ENCODE measurements at regions not wholly inside any gene's neighbourhood (a gene's known extent, or its start where the extent isn't known, plus 50 kb on each side); places are given as distances from the start of the nearest gene placed in this dataset.

DNA sequence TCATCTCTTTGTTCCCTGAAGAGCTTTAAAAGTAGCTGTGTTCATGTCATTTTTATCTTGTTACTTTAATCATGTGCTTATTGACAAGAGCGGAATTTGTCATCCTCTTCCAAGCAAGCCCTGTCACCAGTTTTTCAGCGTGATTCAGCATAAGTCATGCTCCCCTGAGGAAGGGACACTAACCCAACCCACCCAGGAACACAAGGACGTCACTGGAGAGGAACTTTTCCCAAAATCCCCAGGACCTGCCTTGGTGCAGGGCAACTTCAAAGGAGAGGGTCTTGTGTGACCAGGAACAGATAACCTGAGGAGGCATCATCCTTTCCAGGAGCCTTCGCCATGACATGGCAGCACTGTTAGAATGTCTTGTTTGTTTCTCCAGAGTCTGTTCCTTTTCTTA, 107.1 kb upstream of the DIO3 start:
- no peak for TF ChIP-seq CTCF (IDR thresholded peaks at IDR 0.05)
- Histone ChIP-seq H3K27ac (no peak overlapping the region), H3K4me3 (no peak overlapping the region), H3K4me1 (peaks cover 0 to 14% (median 5%) of the 10 kb centered on the region in 9 donors), H3K36me3 (no peaks in the 10 kb centered on the region), H3K27me3 (peaks cover 19 to 84% (median 76%) of the 10 kb centered on the region in 7 donors), H3K9me3 (no peaks in the 10 kb centered on the region)
- WGBS, 2 donors: 56 to 58% methylated on average over 4 of the region's 4 CpGs
- intact Hi-C loops (cut with DNase I): no loop called here
- no peak for ATAC-seq
- no peak for DNase-seq

DNA sequence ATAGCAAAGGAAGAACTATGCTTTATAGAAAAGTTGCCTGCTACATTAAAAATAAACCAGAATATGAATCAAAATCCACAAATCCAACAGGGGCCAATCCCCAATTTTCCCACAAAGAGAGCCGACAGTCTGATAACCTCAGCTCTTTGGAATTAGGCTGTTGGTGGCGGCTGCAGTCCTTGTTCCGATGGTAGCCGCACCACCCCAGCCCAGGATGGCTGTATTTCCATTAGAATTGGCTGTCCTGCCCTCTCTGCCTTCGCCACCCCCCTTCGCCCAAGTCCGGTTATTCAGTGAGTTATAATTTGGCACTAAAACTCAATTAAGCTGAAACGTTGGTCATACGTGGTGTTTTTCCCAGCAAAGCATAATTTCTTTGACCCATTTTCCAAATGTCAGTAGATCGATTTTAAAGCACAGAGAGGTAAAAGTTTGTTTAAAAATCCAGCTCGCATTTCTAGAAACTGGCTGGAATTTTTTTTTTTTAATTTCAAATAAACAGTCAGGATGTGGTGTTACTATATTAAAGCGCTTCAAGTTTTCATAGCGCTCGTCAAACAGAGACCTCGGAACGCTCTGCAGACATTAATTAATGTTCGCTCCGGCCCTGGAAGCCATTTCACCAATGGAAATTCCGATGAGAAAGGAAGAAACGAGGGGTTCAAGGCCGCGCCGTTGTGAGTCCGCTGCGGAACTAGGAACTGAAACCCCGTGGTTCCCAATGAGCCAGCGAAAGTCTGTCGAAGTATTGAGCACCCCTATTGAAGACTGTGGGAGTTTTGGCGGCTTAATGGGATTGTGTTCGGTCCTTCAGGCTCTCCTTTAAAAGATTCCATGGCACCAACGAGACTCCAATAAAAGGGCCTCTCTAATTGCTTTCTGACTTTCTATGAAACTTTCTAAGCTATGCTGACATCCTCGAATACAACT, 104.8 kb upstream of the DIO3 start:
- 12 to 15% methylated on average over 32 of the region's 32 CpGs for WGBS, 2 donors
- DNase-seq (no peak), ATAC-seq (no peak)
- Histone ChIP-seq H3K27ac (no peak overlapping the region), H3K4me1 (peaks cover 0 to 14% (median 7%) of the 10 kb centered on the region in 9 donors), H3K9me3 (no peaks in the 10 kb centered on the region), H3K36me3 (no peaks in the 10 kb centered on the region), H3K4me3 (no peak overlapping the region), H3K27me3 (peaks cover 21 to 95% (median 88%) of the 10 kb centered on the region in 7 donors)
- intact Hi-C loops (cut with DNase I): no loop called here
- no peak for TF ChIP-seq CTCF (IDR thresholded peaks at IDR 0.05)

DNA sequence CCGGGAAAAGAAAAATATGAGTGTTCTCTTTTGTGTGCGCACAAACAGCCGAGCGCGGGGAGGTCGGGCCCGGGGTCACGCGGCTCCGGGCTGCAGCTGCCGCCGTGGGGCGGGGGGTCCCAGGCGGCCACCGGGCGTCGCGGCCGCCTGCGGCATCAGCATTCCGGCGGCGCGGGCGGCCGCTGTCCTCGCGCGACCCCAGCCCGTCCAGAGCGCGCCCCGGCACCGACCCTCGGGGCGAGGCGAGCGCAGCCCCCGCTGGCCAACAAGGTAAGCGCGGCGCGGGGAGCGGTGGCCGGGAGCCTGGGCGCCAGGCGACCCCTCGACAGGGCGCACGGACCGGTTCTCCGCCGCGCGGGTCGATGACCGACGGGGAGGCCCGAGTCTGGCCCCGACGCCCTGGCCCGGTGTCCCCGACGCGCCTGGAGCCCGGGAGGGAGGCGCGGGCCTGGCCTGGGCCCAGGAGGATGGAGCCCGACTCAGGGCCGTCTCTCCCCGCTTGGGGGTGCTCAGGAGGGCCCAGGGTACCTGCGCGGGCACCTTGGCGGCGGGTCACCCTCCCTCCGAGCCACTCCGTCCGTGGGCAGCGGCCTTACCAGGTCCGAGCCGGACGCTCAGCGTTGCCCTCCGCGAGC, 103.9 kb upstream of the DIO3 start:
- Histone ChIP-seq H3K9me3 (no peaks in the 10 kb centered on the region), H3K27me3 (peaks cover 21 to 97% (median 92%) of the 10 kb centered on the region in 7 donors), H3K4me1 (peaks cover 0 to 14% (median 7%) of the 10 kb centered on the region in 9 donors), H3K36me3 (no peaks in the 10 kb centered on the region), H3K27ac (no peak overlapping the region), H3K4me3 (no peak overlapping the region)
- no peak for TF ChIP-seq CTCF (IDR thresholded peaks at IDR 0.05)
- ATAC-seq (no peak), DNase-seq (no peak)
- intact Hi-C loops (cut with DNase I): no loop called here
- WGBS, 2 donors: 2 to 7% methylated on average over 81 to 85 of the region's 85 CpGs

GRCh38 chr14:101457936-101458740, 103.2 kb upstream of the DIO3 start:
- TF ChIP-seq CTCF (IDR thresholded peaks at IDR 0.05): no peak
- 2 to 5% methylated on average over 68 of the region's 68 CpGs for WGBS, 2 donors
- DNase-seq (no peak), ATAC-seq (no peak)
- no peak overlapping the region for H3K27ac ChIP-seq
- H3K27me3 ChIP-seq: peaks cover 21 to 97% (median 88%) of the 10 kb centered on the region in 7 donors
- intact Hi-C loops (cut with DNase I): no loop called here
- H3K36me3 ChIP-seq: no peaks in the 10 kb centered on the region
- no peaks in the 10 kb centered on the region for H3K9me3 ChIP-seq
- no peak overlapping the region for H3K4me3 ChIP-seq
- peaks cover 0 to 14% (median 7%) of the 10 kb centered on the region in 9 donors for H3K4me1 ChIP-seq
